ENCODE measurements at regions not wholly inside any gene's neighbourhood (a gene's known extent, or its start where the extent isn't known, plus 50 kb on each side); places are given as distances from the start of the nearest gene placed in this dataset.
A peak's percentile ranks its signal among the peaks of the same experiment; 100 is the strongest.

DNA sequence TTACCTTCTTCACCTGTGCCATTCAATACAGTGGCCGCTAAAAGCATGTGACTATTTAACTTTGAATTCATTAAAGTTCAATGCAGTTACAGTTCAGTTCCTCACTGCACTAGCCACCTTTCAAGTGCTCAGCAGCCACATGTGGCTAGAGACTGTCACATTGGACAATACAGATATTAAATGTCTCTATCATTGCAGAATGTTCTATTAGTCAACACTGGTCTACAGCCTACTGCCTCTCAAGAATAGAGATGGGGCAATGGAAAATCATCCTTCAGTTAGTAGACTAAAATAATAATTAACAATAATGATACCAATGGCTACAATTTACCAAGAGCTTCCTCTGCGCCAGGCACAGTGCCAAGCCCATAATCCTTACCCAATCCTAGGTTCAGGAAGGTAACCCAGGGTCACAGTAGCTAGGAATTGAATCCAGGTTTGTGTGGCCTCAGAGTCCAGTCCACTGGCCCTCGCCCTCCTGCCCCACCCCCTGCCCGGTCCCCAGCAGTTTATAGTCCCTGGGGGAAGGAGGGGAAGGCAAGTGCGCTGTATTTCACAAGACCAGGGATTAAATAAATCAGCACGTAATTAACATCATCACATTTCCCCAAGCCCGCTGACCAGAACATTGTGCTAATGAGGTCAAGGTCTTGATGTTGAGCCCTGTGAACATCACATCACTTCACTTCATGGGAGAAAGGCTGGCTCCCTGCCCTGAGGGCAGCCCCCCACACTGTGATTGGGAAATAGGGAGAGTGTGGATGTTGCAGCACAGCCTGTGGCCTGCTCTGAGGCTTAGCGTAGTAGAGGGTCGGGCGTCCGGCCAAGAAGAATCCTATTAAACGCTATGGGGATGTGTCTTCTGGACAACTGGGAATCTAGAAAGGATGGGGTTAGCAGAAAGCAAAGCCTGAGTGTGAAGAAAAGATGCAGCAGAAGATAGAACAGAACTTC lies 147.2 kb downstream of the VEGFA start (continued):
- TF ChIP-seq BRD4 (CRISPR knock-in tag; IDR thresholded peaks at IDR 0.05) (0 out of 2 replicates have a peak, but pooled peaks have one; percentile 32), HNF4A (CRISPR knock-in tag; IDR thresholded peaks at IDR 0.05) (peak; percentile 97), NFYC (CRISPR knock-in tag; IDR thresholded peaks at IDR 0.05) (peak; percentile 32; the same call in 1 of the 2 replicates), ARHGAP35 (CRISPR knock-in tag; IDR thresholded peaks at IDR 0.05; ENCODE audit: borderline replicate concordance) (no peak), MED8 (CRISPR knock-in tag; IDR thresholded peaks at IDR 0.05; ENCODE audit: insufficient replicate concordance) (peak; percentile 94), ZNF777 (CRISPR knock-in tag; IDR thresholded peaks at IDR 0.05) (no peak), NFE2 (CRISPR knock-in tag; IDR thresholded peaks at IDR 0.05) (no peak), ZNF709 (CRISPR knock-in tag; IDR thresholded peaks at IDR 0.05) (0 out of 2 replicates have a peak, but pooled peaks have one; percentile 27), SIX1 (CRISPR knock-in tag; IDR thresholded peaks at IDR 0.05; ENCODE audit: borderline replicate concordance) (no peak), NFIB (CRISPR knock-in tag; IDR thresholded peaks at IDR 0.05; ENCODE audit: borderline replicate concordance) (no peak), ZNF878 (CRISPR knock-in tag; IDR thresholded peaks at IDR 0.05) (peak; percentile 77), SOX5 (CRISPR knock-in tag; IDR thresholded peaks at IDR 0.05; ENCODE audit: borderline replicate concordance) (peak; percentile 79), SP140L (CRISPR knock-in tag; IDR thresholded peaks at IDR 0.05; ENCODE audit: borderline replicate concordance) (peak; percentile 46; the same call in 1 of the 2 replicates), RORA (CRISPR knock-in tag; IDR thresholded peaks at IDR 0.05) (0 out of 2 replicates have a peak, but pooled peaks have one; percentile 37), YEATS4 (CRISPR knock-in tag; IDR thresholded peaks at IDR 0.05; ENCODE audit: borderline replicate concordance) (peak; percentile 54; the same call in 1 of the 2 replicates), THYN1 (CRISPR knock-in tag; IDR thresholded peaks at IDR 0.05; ENCODE audit: borderline replicate concordance, low read depth) (no peak), KDM5A (IDR thresholded peaks at IDR 0.05; ENCODE audit: borderline replicate concordance, low read length) (no peak; the same call in 1 of the 2 replicates), MYC (CRISPR knock-in tag; IDR thresholded peaks at IDR 0.05; ENCODE audit: borderline replicate concordance) (peak; percentile 70), KLF9 (CRISPR knock-in tag; IDR thresholded peaks at IDR 0.05; ENCODE audit: low read depth) (0 out of 2 replicates have a peak, but pooled peaks have one; percentile 48), POGZ (CRISPR knock-in tag; IDR thresholded peaks at IDR 0.05) (peak; percentile 67; the same call in 1 of the 2 replicates), ZNF605 (CRISPR knock-in tag; IDR thresholded peaks at IDR 0.05) (0 out of 2 replicates have a peak, but pooled peaks have one; percentile 55), MED13 (CRISPR knock-in tag; IDR thresholded peaks at IDR 0.05) (peak; percentile 90), ZNF564 (CRISPR knock-in tag; IDR thresholded peaks at IDR 0.05) (peak; percentile 77; the same call in 1 of the 2 replicates), ELF1 (CRISPR knock-in tag; IDR thresholded peaks at IDR 0.05) (peak; percentile 53; the same call in 1 of the 2 replicates)
- TF ChIP-seq, protein P1, sequence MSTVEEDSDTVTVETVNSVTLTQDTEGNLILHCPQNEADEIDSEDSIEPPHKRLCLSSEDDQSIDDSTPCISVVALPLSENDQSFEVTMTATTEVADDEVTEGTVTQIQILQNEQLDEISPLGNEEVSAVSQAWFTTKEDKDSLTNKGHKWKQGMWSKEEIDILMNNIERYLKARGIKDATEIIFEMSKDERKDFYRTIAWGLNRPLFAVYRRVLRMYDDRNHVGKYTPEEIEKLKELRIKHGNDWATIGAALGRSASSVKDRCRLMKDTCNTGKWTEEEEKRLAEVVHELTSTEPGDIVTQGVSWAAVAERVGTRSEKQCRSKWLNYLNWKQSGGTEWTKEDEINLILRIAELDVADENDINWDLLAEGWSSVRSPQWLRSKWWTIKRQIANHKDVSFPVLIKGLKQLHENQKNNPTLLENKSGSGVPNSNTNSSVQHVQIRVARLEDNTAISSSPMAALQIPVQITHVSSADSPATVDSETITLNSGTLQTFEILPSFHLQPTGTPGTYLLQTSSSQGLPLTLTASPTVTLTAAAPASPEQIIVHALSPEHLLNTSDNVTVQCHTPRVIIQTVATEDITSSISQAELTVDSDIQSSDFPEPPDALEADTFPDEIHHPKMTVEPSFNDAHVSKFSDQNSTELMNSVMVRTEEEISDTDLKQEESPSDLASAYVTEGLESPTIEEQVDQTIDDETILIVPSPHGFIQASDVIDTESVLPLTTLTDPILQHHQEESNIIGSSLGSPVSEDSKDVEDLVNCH (CRISPR knock-in tag; IDR thresholded peaks at IDR 0.05), result 0 out of 2 replicates have a peak, but pooled peaks have one; percentile 26
- TF ChIP-seq, protein P2, sequence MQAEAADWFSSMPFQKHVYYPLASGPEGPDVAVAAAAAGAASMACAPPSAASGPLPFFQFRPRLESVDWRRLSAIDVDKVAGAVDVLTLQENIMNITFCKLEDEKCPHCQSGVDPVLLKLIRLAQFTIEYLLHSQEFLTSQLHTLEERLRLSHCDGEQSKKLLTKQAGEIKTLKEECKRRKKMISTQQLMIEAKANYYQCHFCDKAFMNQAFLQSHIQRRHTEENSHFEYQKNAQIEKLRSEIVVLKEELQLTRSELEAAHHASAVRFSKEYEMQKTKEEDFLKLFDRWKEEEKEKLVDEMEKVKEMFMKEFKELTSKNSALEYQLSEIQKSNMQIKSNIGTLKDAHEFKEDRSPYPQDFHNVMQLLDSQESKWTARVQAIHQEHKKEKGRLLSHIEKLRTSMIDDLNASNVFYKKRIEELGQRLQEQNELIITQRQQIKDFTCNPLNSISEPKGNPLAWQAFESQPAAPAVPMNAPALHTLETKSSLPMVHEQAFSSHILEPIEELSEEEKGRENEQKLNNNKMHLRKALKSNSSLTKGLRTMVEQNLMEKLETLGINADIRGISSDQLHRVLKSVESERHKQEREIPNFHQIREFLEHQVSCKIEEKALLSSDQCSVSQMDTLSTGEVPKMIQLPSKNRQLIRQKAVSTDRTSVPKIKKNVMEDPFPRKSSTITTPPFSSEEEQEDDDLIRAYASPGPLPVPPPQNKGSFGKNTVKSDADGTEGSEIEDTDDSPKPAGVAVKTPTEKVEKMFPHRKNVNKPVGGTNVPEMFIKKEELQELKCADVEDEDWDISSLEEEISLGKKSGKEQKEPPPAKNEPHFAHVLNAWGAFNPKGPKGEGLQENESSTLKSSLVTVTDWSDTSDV (CRISPR knock-in tag; IDR thresholded peaks at IDR 0.05), result no peak
